Astrocyte (in vitro differentiated cells and primary cell): ENCODE measurements at regions not wholly inside any gene's neighbourhood (a gene's known extent, or its start where the extent isn't known, plus 50 kb on each side); places are given as distances from the start of the nearest gene placed in this dataset.

Experiments
- DNase-seq: peaks from one replicate; pipeline ENCODE4 v3.0.0-alpha.2; 2010; ENCODE audit warnings: low read depth
- FAIRE-seq: peaks from 2 replicates; lab custom pipeline; 2011; peaks lifted over from hg19 to GRCh38; lab: Jason Lieb, UNC
- H2AFZ ChIP-seq: 2 replicates; pipeline ENCODE4 v1.6.0; 2012; ENCODE audit warnings: low read depth, low read length, inconsistent platforms
- H3K27ac ChIP-seq: 2 replicates; pipeline ENCODE4 v1.5.1; 2011; ENCODE audit warnings: low read depth, low read length, inconsistent platforms
- H3K27me3 ChIP-seq: 2 replicates; pipeline ENCODE4 v1.6.0; 2011; ENCODE audit warnings: low read length, inconsistent platforms; ENCODE audit not compliant: insufficient read depth
- H3K36me3 ChIP-seq: 2 replicates; pipeline ENCODE4 v1.5.1; 2011; ENCODE audit warnings: low read length, inconsistent platforms; ENCODE audit not compliant: insufficient read depth
- H3K4me1 ChIP-seq: 2 replicates; pipeline ENCODE4 v1.5.1; 2011; ENCODE audit warnings: low read length, inconsistent platforms; ENCODE audit not compliant: insufficient read depth
- H3K4me2 ChIP-seq: 2 replicates; pipeline ENCODE4 v1.6.0; 2012; ENCODE audit warnings: low read length, inconsistent platforms
- H3K4me3 ChIP-seq: 2 replicates; pipeline ENCODE4 v1.5.1; 2011; ENCODE audit warnings: low read depth, mild to moderate bottlenecking, low read length, inconsistent platforms; ENCODE audit not compliant: insufficient read depth
- H3K79me2 ChIP-seq: 2 replicates; pipeline ENCODE4 v1.6.0; 2012; ENCODE audit warnings: mild to moderate bottlenecking, low read length, inconsistent platforms; ENCODE audit not compliant: insufficient read depth
- H3K9ac ChIP-seq: 2 replicates; pipeline ENCODE4 v1.6.0; 2012; ENCODE audit warnings: mild to moderate bottlenecking, low read length, inconsistent platforms
- H3K9me3 ChIP-seq: 2 replicates; pipeline ENCODE4 v1.5.1; 2012; ENCODE audit warnings: low read depth, mild to moderate bottlenecking, low read length, inconsistent platforms; ENCODE audit not compliant: insufficient read depth
- H4K20me1 ChIP-seq: 2 replicates; pipeline ENCODE4 v1.6.0; 2012; ENCODE audit warnings: low read length, inconsistent platforms; ENCODE audit not compliant: insufficient read depth
- H3K27ac Mint-ChIP-seq: one replicate; pipeline ENCODE4 v1.8.0; 2021; ENCODE audit warnings: mild to moderate bottlenecking, mixed read lengths; ENCODE audit not compliant: unreplicated experiment
- H3K27me3 Mint-ChIP-seq: one replicate; pipeline ENCODE4 v1.8.0; 2021; ENCODE audit warnings: low read depth, mixed read lengths; ENCODE audit not compliant: unreplicated experiment
- H3K36me3 Mint-ChIP-seq: one replicate; pipeline ENCODE4 v1.8.0; 2021; ENCODE audit warnings: low read depth, mixed read lengths; ENCODE audit not compliant: unreplicated experiment
- H3K4me1 Mint-ChIP-seq: one replicate; pipeline ENCODE4 v1.8.0; 2021; ENCODE audit warnings: low read depth, mixed read lengths; ENCODE audit not compliant: unreplicated experiment
- H3K4me3 Mint-ChIP-seq: one replicate; pipeline ENCODE4 v1.8.0; 2021; ENCODE audit warnings: mild to moderate bottlenecking, moderate library complexity, mixed read lengths; ENCODE audit not compliant: unreplicated experiment
- H3K9me3 Mint-ChIP-seq: one replicate; pipeline ENCODE4 v1.8.0; 2021; ENCODE audit warnings: mild to moderate bottlenecking, mixed read lengths; ENCODE audit not compliant: unreplicated experiment
- CTCF ChIP-seq: IDR thresholded peaks from 2 replicates; pipeline ENCODE4 v1.5.1; 2011; ENCODE audit warnings: low read depth, mild to moderate bottlenecking, inconsistent platforms, low read length, moderate library complexity; ENCODE audit not compliant: insufficient read depth
- EZH2 ChIP-seq: IDR thresholded peaks from 2 replicates; pipeline ENCODE4 v1.6.1; 2012; ENCODE audit warnings: mild to moderate bottlenecking, low read length, inconsistent platforms; ENCODE audit not compliant: insufficient read depth

DNA sequence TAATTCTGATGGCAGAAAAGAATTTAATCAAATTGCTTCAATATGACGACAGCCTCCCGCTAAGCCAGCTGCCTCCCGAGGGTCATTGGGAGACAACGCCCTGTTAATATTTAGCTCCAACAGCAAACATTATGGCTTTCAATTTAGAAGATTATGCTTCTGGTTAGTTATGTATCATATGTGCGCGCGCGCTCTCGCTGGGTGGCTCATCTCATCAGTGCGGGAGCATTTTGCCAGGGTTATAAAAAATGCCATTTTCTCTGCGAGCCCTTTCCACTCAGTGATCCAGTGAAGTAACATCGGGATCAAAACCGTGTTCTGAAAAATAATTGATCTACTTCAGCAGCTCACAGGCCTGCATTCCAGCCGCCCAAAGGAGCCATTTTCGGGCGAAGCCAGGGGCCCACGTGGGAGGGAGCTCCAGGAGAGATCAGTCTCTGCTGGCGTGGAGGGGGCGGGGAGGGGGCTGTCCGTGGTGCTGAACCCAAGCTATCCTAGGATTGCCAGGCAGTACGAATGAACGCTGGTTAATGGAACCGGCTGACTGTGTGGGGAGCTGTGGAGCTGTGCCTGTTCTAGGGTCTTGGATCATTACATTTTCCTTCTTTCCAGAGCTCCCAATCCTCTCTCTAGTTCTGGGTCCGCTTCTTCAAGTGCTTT is 219.1 kb upstream of the ZC3H12A start:
- no peaks in the 10 kb centered on the region for H3K79me2 ChIP-seq
- no peak overlapping the region for H3K4me2 ChIP-seq
- H3K4me1 ChIP-seq = no peaks in the 10 kb centered on the region
- Mint-ChIP-seq H3K9me3 (no peaks in the 10 kb centered on the region), H3K27ac (no peak overlapping the region), H3K4me1 (no peaks in the 10 kb centered on the region), H3K4me3 (no peak overlapping the region), H3K36me3 (peaks cover 2% of the 10 kb centered on the region), H3K27me3 (peaks cover 75% of the 10 kb centered on the region)
- H2AFZ ChIP-seq = no peak overlapping the region
- FAIRE-seq = no peak
- no peak overlapping the region for H3K4me3 ChIP-seq
- H3K27ac ChIP-seq = no peak overlapping the region
- DNase-seq = no peak
- H3K9ac ChIP-seq = no peak overlapping the region
- H3K27me3 ChIP-seq = no peaks in the 10 kb centered on the region
- no peaks in the 10 kb centered on the region for H3K36me3 ChIP-seq
- H3K9me3 ChIP-seq = no peaks in the 10 kb centered on the region
- TF ChIP-seq EZH2 (no peak), CTCF (no peak)
- H4K20me1 ChIP-seq = no peaks in the 10 kb centered on the region

- Histone ChIP-seq H3K4me3 (no peak overlapping the region), H3K36me3 (no peaks in the 10 kb centered on the region), H3K4me1 (no peaks in the 10 kb centered on the region), H4K20me1 (no peaks in the 10 kb centered on the region), H2AFZ (no peak overlapping the region), H3K79me2 (no peaks in the 10 kb centered on the region), H3K27ac (no peak overlapping the region), H3K9ac (no peak overlapping the region), H3K4me2 (no peak overlapping the region), H3K27me3 (no peaks in the 10 kb centered on the region), H3K9me3 (no peaks in the 10 kb centered on the region)
- DNase-seq (no peak), FAIRE-seq (no peak)
- H3K4me1 Mint-ChIP-seq = no peaks in the 10 kb centered on the region
- H3K27ac Mint-ChIP-seq = no peak overlapping the region
- H3K9me3 Mint-ChIP-seq = no peaks in the 10 kb centered on the region
- peaks cover 71% of the 10 kb centered on the region for H3K27me3 Mint-ChIP-seq
- H3K36me3 Mint-ChIP-seq = peaks cover 2% of the 10 kb centered on the region
- TF ChIP-seq CTCF (no peak), EZH2 (no peak)
- no peak overlapping the region for H3K4me3 Mint-ChIP-seq
Observed at GRCh38 chr1:37255868-37256267, 218.5 kb upstream of the ZC3H12A start.

- DNase-seq (no peak), FAIRE-seq (no peak)
- Mint-ChIP-seq H3K4me1 (no peaks in the 10 kb centered on the region), H3K9me3 (no peaks in the 10 kb centered on the region), H3K27me3 (peaks cover 65% of the 10 kb centered on the region), H3K27ac (no peak overlapping the region), H3K36me3 (peaks cover 2% of the 10 kb centered on the region), H3K4me3 (no peak overlapping the region)
- H3K4me3 ChIP-seq = no peak overlapping the region
- no peak overlapping the region for H3K4me2 ChIP-seq
- H3K27me3 ChIP-seq = no peaks in the 10 kb centered on the region
- H3K9ac ChIP-seq = no peak overlapping the region
- no peaks in the 10 kb centered on the region for H3K36me3 ChIP-seq
- H4K20me1 ChIP-seq = no peaks in the 10 kb centered on the region
- no peaks in the 10 kb centered on the region for H3K4me1 ChIP-seq
- no peak overlapping the region for H2AFZ ChIP-seq
- H3K27ac ChIP-seq = no peak overlapping the region
- no peaks in the 10 kb centered on the region for H3K9me3 ChIP-seq
- TF ChIP-seq EZH2 (no peak), CTCF (no peak)
- no peaks in the 10 kb centered on the region for H3K79me2 ChIP-seq
Observed at GRCh38 chr1:37257646-37258045, 216.7 kb upstream of the ZC3H12A start.
